ENCODE measurements at regions not wholly inside any gene's neighbourhood (a gene's known extent, or its start where the extent isn't known, plus 50 kb on each side); places are given as distances from the start of the nearest gene placed in this dataset.

GRCh38 chr13:72315312-72315711 lies 412.1 kb downstream of the MZT1 start:
- TF ChIP-seq CTCF (IDR thresholded peaks at IDR 0.05; ENCODE audit: insufficient read depth, low read depth, low read length), result no peak
- no peak for DNase-seq (ENCODE audit: low read depth)
- Histone ChIP-seq H3K27me3 (ENCODE audit: control insufficient read depth, insufficient read depth, low read length) (no peaks in the 10 kb centered on the region), H3K4me3 (ENCODE audit: low read depth, low read length) (no peak overlapping the region), H3K36me3 (ENCODE audit: control insufficient read depth, insufficient read depth, low read length) (no peaks in the 10 kb centered on the region)
- POLR2A ChIA-PET, result no interaction called here
- CTCF ChIA-PET, result no interaction called here

DNA sequence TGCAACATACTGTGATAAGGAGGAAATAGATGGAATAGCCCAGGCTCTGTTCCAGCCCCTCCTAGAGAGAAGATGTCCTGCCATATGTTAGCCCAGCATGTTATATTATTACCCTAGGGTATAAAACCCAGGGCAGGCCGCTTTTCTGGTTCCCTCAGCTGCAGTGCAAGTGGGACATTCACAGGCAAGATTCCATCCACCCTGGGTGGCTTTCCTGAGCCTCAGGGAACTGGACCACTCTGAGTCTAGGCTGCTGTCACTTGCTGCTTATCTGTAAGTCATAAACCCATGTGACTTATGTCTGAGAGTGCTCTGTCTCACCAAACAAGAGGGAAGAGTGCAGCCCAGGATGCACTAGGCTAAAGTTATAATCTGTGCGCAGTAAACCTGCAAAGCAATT lies 413.2 kb downstream of the MZT1 start:
- Histone ChIP-seq H3K27me3 (ENCODE audit: control insufficient read depth, insufficient read depth, low read length) (no peaks in the 10 kb centered on the region), H3K36me3 (ENCODE audit: control insufficient read depth, insufficient read depth, low read length) (no peaks in the 10 kb centered on the region), H3K4me3 (ENCODE audit: low read depth, low read length) (no peak overlapping the region)
- CTCF ChIA-PET, result no interaction called here
- POLR2A ChIA-PET, result no interaction called here
- no peak for DNase-seq (ENCODE audit: low read depth)
- TF ChIP-seq CTCF (IDR thresholded peaks at IDR 0.05; ENCODE audit: insufficient read depth, low read depth, low read length), result no peak

GRCh38 chr13:72313546-72313945 lies 413.9 kb downstream of the MZT1 start:
- Histone ChIP-seq H3K36me3 (ENCODE audit: control insufficient read depth, insufficient read depth, low read length) (no peaks in the 10 kb centered on the region), H3K4me3 (ENCODE audit: low read depth, low read length) (no peak overlapping the region), H3K27me3 (ENCODE audit: control insufficient read depth, insufficient read depth, low read length) (no peaks in the 10 kb centered on the region)
- ChIA-PET CTCF (no interaction called here), POLR2A (no interaction called here)
- no peak for DNase-seq (ENCODE audit: low read depth)
- no peak for TF ChIP-seq CTCF (IDR thresholded peaks at IDR 0.05; ENCODE audit: insufficient read depth, low read depth, low read length)

GRCh38 chr13:72303941-72304746 lies 423.3 kb downstream of the MZT1 start:
- DNase-seq (ENCODE audit: low read depth), result no peak
- Histone ChIP-seq H3K4me3 (ENCODE audit: low read depth, low read length) (no peak overlapping the region), H3K36me3 (ENCODE audit: control insufficient read depth, insufficient read depth, low read length) (no peaks in the 10 kb centered on the region), H3K27me3 (ENCODE audit: control insufficient read depth, insufficient read depth, low read length) (no peaks in the 10 kb centered on the region)
- ChIA-PET CTCF (no interaction called here), POLR2A (no interaction called here)
- no peak for TF ChIP-seq CTCF (IDR thresholded peaks at IDR 0.05; ENCODE audit: insufficient read depth, low read depth, low read length)

GRCh38 chr13:72296246-72296645 lies 429.2 kb upstream of the DACH1 start:
- Histone ChIP-seq H3K36me3 (ENCODE audit: control insufficient read depth, insufficient read depth, low read length) (no peaks in the 10 kb centered on the region), H3K4me3 (ENCODE audit: low read depth, low read length) (no peak overlapping the region), H3K27me3 (ENCODE audit: control insufficient read depth, insufficient read depth, low read length) (no peaks in the 10 kb centered on the region)
- DNase-seq (ENCODE audit: low read depth), result no peak
- ChIA-PET POLR2A (no interaction called here), CTCF (no interaction called here)
- no peak for TF ChIP-seq CTCF (IDR thresholded peaks at IDR 0.05; ENCODE audit: insufficient read depth, low read depth, low read length)
